HG02588 (cell line): ENCODE measurements at regions not wholly inside any gene's neighbourhood (a gene's known extent, or its start where the extent isn't known, plus 50 kb on each side); places are given as distances from the start of the nearest gene placed in this dataset.
"Not testable (repeated sequence)": the region's sequence is repeated elsewhere in the genome, so short reads cannot be mapped to it uniquely, and the experiment has no call there.

Experiments used
- ATAC-seq: cut with Tn5 transposase; IDR thresholded peaks from one replicate; pipeline ENCODE4 v1.9.1; 2021; ENCODE audit warnings: mild to moderate bottlenecking, moderate library complexity; ENCODE audit not compliant: unreplicated experiment

GRCh38 chrX:150118476-150118875, 180.2 kb upstream of the EOLA2 start:
- no peak for ATAC-seq

GRCh38 chrX:150119323-150119722, 181.0 kb upstream of the EOLA2 start:
- ATAC-seq = no peak

DNA sequence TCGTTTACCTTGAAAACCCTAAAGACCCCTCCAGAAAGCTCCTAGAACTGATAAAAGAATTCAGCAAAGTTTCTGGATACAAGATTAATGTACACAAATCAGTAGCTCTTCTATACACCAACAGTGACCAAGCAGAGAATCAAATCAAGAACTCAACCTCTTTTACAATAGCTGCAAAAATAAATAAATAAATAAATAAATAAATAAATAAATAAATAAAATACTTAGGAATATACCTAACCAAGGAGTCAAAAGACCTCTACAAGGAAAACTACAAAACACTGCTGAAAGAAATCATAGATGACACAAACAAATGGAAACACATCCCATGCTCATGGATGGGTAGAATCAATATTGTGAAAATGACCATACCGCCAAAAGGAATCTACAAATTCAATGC, 186.8 kb upstream of the EOLA2 start:
- ATAC-seq = not testable (repeated sequence)

DNA sequence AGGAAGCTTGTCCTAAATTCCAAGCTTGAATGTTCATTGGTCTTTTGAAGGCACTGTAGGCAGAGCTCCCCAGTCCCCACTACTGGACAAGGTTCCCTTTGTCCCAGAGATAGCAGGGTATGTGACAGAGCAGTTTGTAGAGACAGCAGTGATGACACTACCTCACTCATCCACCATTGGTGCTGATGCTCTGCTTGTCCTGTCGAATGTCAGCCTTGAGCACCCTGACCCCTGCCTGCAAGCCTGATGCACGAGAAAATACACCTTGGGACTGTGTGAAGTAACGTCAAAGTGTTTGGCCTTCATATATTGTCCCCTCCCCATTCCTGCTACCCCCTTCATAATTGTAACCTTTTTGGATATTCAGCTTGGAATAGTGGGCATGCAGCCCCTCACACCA, 188.9 kb upstream of the EOLA2 start:
- no peak for ATAC-seq

DNA sequence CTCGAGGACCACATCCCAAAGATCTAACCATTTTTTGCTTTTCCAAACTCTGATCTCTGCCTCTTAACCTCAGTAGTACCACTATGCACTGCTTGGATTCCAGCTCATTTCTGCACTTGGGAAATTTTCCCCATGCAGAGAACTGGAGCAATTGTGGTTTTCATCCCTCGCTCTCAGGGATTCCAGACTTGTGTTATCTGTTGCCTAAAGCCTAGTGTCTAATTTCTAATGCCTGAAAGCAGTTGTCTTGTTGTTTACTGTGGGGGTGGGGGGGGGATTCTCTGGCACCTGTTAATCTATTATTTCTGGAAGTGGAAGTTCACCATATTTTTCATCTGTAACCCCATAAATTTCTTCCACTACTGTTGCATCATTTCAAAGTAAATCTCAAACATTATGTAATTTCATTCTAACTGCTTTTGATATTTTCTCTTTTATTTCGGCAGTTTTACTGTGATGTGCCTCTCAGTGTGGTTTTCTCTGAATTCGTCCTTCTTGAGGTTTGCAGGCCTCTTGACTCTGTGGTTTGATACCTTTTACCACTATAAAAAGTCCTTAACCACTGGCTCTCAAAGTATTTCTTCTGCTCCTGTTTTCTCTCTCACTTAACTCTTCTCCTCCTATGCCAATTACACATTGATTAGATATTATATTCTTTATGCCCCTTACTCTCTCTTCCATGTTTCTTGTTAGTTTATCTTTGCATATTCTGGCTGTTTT, 205.6 kb upstream of the EOLA2 start:
- ATAC-seq = no peak

DNA sequence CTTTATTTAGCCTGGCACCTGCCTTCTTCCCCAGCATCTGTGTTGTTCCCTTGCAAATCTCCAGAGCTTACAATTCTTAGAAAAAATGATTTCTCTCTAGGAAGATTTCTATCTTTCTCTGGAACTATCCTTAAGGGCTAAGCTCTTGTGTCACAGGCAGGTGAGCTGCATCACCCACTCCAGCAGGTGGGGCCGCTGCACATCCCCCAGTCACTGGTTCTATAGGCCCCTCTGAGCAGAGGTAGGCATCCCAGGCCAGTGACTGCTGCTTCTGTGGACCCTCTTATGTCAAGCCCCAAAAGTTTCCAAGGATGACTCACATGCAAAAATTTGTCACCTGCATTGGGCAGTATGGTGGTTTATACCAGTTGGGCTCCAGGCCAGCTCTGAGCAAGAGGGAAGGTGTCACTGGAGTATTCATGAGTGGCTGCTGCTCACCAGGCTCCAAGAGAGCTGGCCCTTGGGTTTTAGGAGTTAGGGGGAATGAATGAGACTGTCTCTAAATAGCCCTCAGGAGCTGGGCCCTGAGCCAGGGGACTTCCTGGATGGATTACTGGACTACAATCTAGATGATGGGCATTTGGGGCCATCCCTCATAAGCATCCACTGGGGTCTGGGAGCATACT, 208.1 kb upstream of the EOLA2 start:
- no peak for ATAC-seq

DNA sequence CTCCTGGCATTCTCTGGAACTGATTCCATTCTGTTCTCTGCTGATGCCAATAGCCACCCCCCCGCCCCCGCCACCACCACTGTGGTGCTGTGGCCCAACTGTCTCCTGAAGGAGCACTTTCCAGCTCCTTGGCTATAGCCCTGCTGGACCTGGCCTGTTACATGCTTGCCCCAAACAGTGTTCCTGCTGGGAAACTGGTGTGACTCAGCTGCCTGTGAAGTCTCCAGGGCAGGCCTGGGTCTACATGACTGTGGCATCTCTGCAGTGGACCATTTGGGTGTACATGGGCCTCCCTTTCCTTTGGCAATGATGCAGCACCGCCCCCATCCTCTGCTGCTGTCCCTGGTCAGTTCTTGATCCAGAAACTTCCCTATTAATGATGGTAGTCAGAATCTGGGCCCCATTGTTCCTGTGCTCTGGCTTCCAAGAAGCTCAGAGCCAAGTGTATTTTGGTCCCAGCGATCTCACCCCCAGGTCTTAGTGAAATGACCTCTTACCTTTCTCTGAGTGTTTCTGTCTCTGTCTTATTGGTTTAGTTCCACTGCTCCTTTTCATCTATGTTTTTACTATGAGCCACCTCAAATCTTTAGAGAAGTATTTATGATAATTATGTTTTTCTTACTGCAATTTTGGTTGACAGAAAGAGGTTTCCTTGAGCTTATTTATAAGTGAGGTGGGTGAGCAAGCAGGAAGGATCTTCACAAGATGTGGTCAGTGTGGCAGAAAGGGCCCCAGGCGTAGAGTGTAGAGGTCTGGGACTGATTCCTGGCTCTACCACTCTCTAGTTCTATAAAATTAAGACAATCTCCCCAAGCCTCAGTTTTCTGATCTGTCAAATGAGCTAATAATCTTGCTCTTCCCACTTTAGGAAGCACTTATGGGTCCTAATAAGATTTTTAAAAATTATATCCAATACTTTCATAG, 210.7 kb upstream of the EOLA2 start:
- no peak for ATAC-seq

DNA sequence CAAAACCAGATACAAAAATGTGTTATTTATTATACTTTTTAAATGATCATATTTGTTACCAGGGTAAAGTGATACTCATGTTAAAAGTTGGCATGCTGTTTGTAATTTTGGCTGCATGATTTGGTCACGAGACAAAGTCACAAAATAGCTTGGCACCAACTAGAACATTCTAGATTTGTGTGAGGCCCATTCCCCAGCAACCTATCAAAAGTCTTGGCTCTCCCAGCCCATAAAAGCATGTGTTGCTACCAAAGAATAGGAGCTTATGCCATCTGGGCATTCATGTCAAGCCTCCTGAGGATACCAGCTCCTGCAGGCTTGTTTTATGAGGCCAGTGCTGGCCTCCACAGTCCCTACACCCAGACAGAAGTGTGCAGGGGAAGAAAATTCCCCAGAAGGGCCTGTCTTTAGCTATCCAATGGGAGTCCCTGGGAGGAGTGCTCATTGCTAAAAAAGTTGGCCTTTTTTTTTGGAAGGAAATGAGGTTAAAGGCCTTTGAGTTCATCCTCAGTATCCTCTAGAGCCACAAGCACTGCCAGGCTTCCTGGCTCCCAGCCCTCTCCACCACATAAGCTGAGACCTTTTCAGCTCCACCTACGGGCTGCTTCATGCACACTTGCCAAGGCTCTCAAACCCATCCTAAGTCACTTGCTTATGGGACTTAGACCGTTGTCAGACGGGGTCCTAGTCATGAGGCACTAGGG, 211.9 kb upstream of the EOLA2 start:
- ATAC-seq = no peak

DNA sequence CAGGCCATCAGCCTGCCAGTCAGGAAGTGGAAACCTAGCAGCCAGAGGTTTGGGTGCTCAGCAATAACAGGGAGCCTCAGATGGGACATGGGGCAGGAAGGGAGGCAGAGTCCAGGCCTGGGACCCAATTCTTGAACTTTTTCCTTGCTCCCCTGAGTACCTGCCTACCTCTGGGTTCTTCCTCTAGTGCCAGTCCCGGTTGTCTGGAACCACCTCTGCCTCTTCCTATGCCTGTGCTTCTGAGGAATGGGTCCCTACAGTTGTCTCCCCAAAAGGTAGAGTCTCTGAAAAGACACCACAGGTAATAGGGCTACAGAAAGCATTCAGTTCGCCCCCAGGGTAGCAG, 212.4 kb upstream of the MAMLD1 start:
- no peak for ATAC-seq

DNA sequence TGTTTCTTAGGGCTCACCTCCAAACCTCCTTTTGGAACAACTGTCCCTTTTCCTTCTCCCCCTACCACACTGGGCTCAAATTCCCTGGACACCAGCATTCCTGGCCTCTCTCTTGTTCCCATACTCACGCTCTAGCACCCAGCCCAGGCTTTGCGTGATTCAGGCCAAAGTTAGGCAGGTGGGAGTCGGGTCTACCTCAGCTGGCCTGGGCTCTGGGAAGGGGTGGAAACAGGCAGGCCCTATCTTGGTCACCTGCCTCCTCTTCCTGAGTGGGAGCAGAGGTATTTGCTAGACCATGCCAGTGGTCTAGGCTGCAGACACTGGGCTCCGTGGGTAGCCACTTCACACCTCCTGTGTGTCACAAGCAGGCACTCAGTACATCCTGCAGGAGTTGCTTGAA, 211.1 kb upstream of the MAMLD1 start:
- ATAC-seq = no peak

- ATAC-seq = no peak
Measured at GRCh38 chrX:150152546-150152945, 210.6 kb upstream of the MAMLD1 start.

DNA sequence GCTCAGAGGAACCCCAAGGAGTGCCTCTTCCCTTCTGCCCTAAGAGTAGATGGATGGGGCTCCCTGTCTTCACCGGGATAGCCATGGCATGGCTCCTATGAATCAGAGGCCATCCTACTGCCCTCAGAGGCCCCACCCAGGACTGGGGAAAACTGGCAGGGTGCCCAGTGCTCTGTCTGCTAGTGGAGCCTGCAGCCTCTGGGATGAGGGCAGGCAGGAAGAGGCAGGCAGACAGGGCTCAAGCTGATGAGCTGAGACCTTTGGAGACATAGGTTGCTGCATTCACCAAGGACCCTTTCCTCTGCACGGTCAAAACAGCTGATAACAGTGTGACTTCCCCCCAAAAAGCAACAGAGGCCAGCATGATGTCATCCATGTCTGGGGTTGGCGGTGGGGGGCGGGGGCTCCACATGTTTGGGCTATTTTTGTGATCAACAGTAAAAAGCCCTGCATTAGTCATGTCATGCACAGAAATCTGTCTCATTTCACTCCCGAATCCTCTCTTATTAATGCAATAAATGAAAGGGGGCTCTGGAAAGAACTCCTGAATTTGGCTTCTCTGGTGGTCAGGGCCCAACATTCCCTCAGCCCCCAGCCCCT, 207.6 kb upstream of the MAMLD1 start:
- no peak for ATAC-seq

DNA sequence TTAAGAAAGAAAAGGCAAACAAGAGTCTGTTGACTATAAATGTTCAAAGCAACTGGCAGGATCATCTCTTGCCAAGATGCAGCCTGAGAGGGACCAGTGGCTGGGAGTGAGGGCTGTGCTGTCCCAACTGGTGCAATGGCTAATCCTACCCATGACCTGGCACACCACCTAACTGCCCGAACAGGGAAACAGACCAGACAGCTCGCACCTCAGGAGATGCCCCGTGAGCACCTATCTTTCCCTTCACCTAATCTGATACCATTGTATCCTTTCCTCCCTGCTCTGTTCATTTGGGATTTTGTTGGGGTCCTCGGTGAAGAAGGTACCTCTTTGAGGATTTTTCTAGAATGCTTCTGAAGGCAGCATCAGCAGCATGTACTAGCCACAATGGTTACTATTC, 206.5 kb upstream of the MAMLD1 start:
- ATAC-seq = no peak

GRCh38 chrX:150157291-150157690, 205.8 kb upstream of the MAMLD1 start:
- no peak for ATAC-seq

DNA sequence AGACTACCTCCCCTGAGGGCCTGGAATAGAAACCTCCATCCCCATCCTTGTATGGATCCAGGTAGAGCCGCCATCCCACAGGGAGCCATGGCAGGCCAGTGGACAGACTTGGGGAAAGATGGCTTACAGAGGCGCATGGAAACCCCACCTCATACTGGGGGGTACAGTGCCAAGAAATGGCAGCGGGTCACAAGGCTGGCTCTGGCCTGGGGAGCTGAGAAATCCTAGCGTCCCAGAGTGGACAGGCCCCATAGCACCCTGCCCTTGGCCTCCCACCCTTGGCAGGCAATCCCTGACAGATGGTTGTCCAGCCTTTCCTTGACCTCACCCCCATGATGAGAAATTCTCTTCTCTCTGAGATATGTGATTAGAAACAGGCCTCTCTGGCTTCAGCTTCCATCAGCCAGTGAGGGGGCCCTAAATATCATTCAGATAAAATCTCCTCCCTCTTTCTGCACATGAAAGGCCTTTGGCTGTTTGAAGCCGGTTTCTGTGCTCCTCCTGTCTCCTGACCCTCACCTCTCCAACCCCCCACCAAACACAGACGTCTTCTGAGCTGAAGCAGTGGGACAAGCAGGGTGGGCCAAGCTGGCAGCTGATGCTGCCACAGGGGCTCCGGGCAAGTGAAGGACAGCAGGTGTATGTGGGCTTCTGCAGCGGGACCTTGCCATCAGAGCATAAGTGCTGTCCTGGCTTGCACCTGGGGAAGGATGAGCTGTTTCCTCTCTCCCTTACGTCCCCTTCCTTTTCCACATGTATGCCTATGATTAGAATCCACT, 204.4 kb upstream of the MAMLD1 start:
- ATAC-seq = no peak

- no peak for ATAC-seq
Measured at GRCh38 chrX:150159537-150159936, 203.6 kb upstream of the MAMLD1 start.

DNA sequence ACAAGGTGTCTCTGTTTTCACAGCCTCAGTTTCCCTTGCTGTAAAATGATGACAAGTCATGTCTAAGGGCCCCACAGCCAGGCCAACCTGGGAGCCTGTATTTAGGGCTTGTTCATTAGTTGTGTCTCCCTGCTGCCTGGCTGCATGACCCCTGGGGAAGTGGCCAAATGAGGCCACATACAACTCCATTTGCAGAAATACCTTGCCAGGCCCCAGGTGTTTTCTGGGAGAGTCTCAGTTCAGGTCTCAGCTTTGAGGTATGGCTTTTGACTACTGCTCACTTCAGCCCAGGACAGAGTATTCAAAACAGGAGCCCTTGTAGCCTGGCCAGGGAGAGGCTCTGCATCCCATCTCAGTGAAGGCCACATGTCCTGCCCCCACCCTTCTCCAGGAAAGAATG, 202.5 kb upstream of the MAMLD1 start:
- ATAC-seq = no peak

- ATAC-seq = no peak
Measured at GRCh38 chrX:150161193-150161592, 201.9 kb upstream of the MAMLD1 start.

DNA sequence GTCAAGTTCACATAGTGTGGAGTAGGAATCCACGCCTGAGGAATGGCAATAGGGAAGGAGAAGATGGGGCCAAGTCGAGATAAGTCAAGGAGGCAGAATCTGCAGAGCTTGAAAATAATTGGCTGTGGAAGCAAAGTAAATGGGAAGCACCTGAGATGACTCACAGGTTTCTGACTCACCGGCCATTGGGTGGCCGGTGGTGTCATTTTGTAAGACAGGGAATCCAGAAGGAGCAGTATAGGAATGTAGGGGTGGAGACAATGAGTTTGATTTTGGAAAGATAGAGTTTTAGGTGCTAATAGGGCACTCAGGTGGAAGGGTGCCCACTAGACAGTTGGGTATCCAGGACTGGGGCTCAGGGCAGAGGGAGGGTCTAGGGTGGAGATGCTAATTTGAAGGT, 201.0 kb upstream of the MAMLD1 start:
- no peak for ATAC-seq
